ENCODE measurements at regions not wholly inside any gene's neighbourhood (a gene's known extent, or its start where the extent isn't known, plus 50 kb on each side); places are given as distances from the start of the nearest gene placed in this dataset.

GRCh38 chr20:58020656-58021454 is 207.6 kb downstream of the ANKRD60 start:
- Histone ChIP-seq H3K36me3 (no peaks in the 10 kb centered on the region), H3K4me1 (peaks cover 5 to 11% of the 10 kb centered on the region in 2 donors), H3K27me3 (no peaks in the 10 kb centered on the region), H3K27ac (peak overlapping the region in 1 of 2 donors; percentile 20), H3K9me3 (no peaks in the 10 kb centered on the region), H3K4me3 (no peak overlapping the region)
- DNase-seq = no peak
- intact Hi-C loops (cut with DNase I; ENCODE audit: low total_unique reads) = no loop called here
- no peak for TF ChIP-seq POLR2A (IDR thresholded peaks at IDR 0.05)

DNA sequence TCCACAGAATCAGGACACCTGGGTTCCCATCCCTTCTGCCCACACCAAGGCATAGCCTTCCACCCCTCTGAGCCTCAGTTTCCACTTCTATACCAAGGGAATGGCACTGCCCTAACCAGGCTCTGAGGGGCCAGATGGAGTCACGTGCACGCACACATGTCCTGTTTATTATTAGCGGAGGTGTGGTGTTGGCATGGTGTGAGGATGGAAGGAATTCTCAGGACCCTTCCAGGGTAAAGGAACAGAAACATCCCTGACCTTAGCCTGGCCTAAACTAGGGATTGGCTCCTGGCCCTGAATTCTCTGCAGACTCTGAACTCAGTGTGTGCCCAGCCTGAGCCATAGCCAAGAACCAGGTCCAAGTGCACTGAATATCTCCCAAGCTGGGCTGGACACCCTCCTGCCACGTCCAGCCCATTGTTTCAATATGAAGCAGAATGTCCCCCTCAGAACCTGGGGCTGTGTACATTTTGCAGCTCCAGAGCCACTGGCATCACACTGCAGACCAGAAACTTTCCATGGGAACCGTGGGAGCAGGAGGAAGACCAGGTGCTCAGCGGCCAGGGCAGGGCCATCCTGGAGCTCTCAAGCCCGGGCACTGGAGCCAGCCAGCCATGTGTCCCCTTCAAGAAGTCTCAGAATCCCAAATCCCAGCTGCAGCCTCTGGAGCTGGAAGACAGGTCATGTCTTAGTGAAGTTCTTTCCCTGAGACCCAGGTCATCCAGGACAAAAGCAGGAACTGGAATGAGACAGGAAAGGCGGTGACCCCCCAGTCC is 208.4 kb downstream of the ANKRD60 start:
- Histone ChIP-seq H3K4me1 (peaks cover 5 to 11% of the 10 kb centered on the region in 2 donors), H3K36me3 (no peaks in the 10 kb centered on the region), H3K27ac (peak overlapping the region in 1 of 2 donors; percentile 16), H3K4me3 (no peak overlapping the region), H3K27me3 (no peaks in the 10 kb centered on the region), H3K9me3 (no peaks in the 10 kb centered on the region)
- no peak for DNase-seq
- intact Hi-C loops (cut with DNase I; ENCODE audit: low total_unique reads) = no loop called here
- TF ChIP-seq CTCF (IDR thresholded peaks at IDR 0.05) = no peak
- no peak for TF ChIP-seq POLR2A (IDR thresholded peaks at IDR 0.05)

- DNase-seq = no peak
- Histone ChIP-seq H3K9me3 (no peaks in the 10 kb centered on the region), H3K4me3 (no peak overlapping the region), H3K27ac (no peak overlapping the region), H3K27me3 (no peaks in the 10 kb centered on the region), H3K36me3 (no peaks in the 10 kb centered on the region), H3K4me1 (peaks cover 5 to 11% of the 10 kb centered on the region in 2 donors)
- intact Hi-C loops (cut with DNase I; ENCODE audit: low total_unique reads) = no loop called here
- TF ChIP-seq CTCF (IDR thresholded peaks at IDR 0.05) = no peak
- TF ChIP-seq POLR2A (IDR thresholded peaks at IDR 0.05) = no peak
Measured at GRCh38 chr20:58019027-58019849, 209.2 kb downstream of the ANKRD60 start.

DNA sequence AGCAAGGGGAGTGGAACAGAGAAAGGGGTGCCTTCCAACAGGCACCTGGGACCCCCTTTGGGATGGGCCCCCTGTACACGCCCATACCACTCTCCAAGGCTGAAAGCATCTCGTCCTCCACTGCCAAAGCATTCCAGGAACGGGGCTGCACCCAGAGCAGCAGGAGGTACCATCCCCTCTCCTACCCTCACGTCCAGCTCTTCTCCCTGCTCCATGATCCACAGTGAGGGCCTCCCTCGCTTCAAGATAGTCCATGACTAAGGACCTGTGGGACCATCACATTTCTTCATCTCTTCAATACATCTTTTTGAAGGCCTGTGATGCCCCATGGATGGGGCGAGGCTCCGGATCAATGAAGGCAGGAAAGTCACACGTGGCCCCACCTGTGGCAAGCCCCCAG is 209.9 kb downstream of the ANKRD60 start:
- peaks cover 5 to 11% of the 10 kb centered on the region in 2 donors for H3K4me1 ChIP-seq
- DNase-seq = no peak
- no peak overlapping the region for H3K4me3 ChIP-seq
- H3K9me3 ChIP-seq = no peaks in the 10 kb centered on the region
- H3K27me3 ChIP-seq = no peaks in the 10 kb centered on the region
- H3K36me3 ChIP-seq = no peaks in the 10 kb centered on the region
- TF ChIP-seq POLR2A (IDR thresholded peaks at IDR 0.05) (no peak), CTCF (IDR thresholded peaks at IDR 0.05) (no peak)
- no peak overlapping the region for H3K27ac ChIP-seq
- intact Hi-C loops (cut with DNase I; ENCODE audit: low total_unique reads) = no loop called here

- Histone ChIP-seq H3K36me3 (no peaks in the 10 kb centered on the region), H3K27me3 (no peaks in the 10 kb centered on the region), H3K9me3 (no peaks in the 10 kb centered on the region), H3K4me3 (no peak overlapping the region), H3K4me1 (peaks cover 5 to 11% of the 10 kb centered on the region in 2 donors), H3K27ac (no peak overlapping the region)
- TF ChIP-seq POLR2A (IDR thresholded peaks at IDR 0.05) (no peak), CTCF (IDR thresholded peaks at IDR 0.05) (no peak)
- intact Hi-C loops (cut with DNase I; ENCODE audit: low total_unique reads) = no loop called here
- DNase-seq = no peak
Measured at GRCh38 chr20:58017970-58018530, 210.4 kb downstream of the ANKRD60 start.

Measured in uterus (tissue), 3 donors.